Activated T-helper 1 cell treated with anti-CD3 and anti-CD28 coated beads, Interleukin-12 subunit alpha, Interleukin-12 subunit beta, Interleukin-2, Interleukin-4 antibody, amounts not matched to agents 30 ng/mL and 10 ng/mL and 1 ng/mL, durations not matched to agents 14 hours and 24 hours and 36 hours (primary cell): ENCODE measurements at regions not wholly inside any gene's neighbourhood (a gene's known extent, or its start where the extent isn't known, plus 50 kb on each side); places are given as distances from the start of the nearest gene placed in this dataset.
"Not testable (repeated sequence)": the region's sequence is repeated elsewhere in the genome, so short reads cannot be mapped to it uniquely, and the experiment has no call there.

Experiments
- DNase-seq: peaks from one replicate; pipeline ENCODE4 v3.0.0; 2021; ENCODE audit warnings: low spot score
- H3K27ac Mint-ChIP-seq: one replicate; pipeline ENCODE4 v1.8.0; 2021; ENCODE audit warnings: mild to moderate bottlenecking, mixed read lengths
- H3K27me3 Mint-ChIP-seq: one replicate; pipeline ENCODE4 v1.8.0; 2022; ENCODE audit warnings: mild to moderate bottlenecking, moderate library complexity, mixed read lengths; ENCODE audit not compliant: insufficient read depth
- H3K36me3 Mint-ChIP-seq: one replicate; pipeline ENCODE4 v1.8.0; 2021; ENCODE audit warnings: low read depth, mixed read lengths
- H3K4me1 Mint-ChIP-seq: one replicate; pipeline ENCODE4 v1.8.0; 2021; ENCODE audit warnings: low read depth, mixed read lengths
- H3K4me3 Mint-ChIP-seq: one replicate; pipeline ENCODE4 v1.8.0; 2021; ENCODE audit warnings: mild to moderate bottlenecking, moderate library complexity, mixed read lengths
- H3K9me3 Mint-ChIP-seq: one replicate; pipeline ENCODE4 v1.8.0; 2021; ENCODE audit warnings: mixed read lengths
- intact Hi-C: fragments of 100-400 bp; cut with micrococcal nuclease; formaldehyde crosslinking; loops from one replicate; pipeline ENCODE4 v1.15.1; 2024

DNA sequence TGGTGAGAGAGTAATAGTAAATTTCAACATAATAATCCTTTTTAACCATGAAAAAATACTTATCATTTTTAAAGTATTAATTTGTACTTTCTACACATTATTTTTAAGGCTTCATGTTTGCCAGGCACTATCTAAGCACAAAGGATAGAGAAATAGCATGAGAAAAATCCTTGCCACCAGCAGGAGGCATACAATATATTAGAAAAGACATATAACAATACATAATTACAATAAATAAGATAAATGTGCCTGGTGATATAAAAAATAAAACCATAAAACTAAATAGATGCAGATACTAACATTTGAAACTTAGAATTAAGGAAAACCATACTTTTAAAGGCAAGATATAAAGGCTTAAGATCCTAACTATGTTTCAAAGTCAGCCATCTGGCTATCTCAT, 1256.4 kb downstream of the DIAPH3 start:
- Mint-ChIP-seq H3K4me1 (no peaks in the 10 kb centered on the region), H3K4me3 (no peak overlapping the region), H3K27me3 (no peaks in the 10 kb centered on the region), H3K9me3 (no peaks in the 10 kb centered on the region), H3K36me3 (no peaks in the 10 kb centered on the region), H3K27ac (no peak overlapping the region)
- intact Hi-C loops, result no loop called here
- DNase-seq, result no peak

DNA sequence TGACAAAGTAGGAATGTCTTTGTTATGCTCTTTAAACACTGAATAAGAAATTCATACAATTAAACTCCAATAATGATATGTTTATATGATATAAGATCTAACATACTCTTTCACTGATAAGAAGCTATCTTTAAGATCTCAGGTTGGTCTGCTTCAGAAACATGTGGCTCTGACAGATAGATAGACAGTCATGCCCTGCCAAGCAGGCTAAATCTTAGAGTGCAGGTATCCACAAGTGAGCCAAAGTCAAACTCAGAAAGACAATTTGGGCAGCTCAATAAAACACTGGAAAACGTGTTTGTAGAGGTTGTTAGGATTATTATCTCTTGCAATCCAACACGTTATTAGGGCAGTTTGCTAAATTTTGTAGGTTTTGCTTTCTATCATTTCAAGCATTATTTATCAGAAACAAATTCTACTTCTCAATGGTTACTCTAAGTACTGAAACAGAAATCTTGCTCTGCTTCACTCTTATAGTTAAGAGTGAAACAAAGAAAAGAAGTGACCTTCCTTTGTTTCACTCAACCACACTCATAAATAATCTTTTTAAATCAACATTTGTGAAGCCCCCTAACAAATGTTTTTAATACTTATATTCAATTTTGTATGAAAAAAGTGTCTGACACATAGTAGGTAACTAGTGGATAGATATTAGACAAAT, 1255.6 kb downstream of the DIAPH3 start:
- Mint-ChIP-seq H3K4me3 (no peak overlapping the region), H3K9me3 (no peaks in the 10 kb centered on the region), H3K27me3 (no peaks in the 10 kb centered on the region), H3K36me3 (no peaks in the 10 kb centered on the region), H3K4me1 (no peaks in the 10 kb centered on the region), H3K27ac (no peak overlapping the region)
- DNase-seq, result no peak
- intact Hi-C loops, result no loop called here

DNA sequence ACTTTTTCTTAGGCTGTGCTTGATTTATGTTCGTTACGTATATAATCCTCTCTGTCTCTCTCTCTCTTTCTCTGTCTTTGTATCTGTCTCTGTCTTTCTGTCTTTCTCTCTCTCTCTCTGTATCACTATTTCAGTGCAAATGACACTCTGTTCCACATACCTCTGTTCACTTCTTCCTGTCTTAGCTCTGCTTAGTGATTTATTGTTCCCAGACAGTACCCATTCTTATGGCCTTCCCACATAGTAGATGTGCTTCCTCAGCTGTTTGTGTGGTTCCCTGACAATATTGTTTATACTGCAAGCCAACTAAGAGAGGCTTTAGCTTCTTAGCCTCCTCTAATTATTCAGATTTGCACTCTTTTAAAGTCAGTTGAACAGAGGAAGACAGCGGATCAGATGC, 1244.2 kb downstream of the DIAPH3 start:
- Mint-ChIP-seq H3K27ac (no peak overlapping the region), H3K27me3 (no peaks in the 10 kb centered on the region), H3K4me3 (no peak overlapping the region), H3K9me3 (no peaks in the 10 kb centered on the region), H3K4me1 (no peaks in the 10 kb centered on the region), H3K36me3 (no peaks in the 10 kb centered on the region)
- intact Hi-C loops, result no loop called here
- DNase-seq, result no peak

DNA sequence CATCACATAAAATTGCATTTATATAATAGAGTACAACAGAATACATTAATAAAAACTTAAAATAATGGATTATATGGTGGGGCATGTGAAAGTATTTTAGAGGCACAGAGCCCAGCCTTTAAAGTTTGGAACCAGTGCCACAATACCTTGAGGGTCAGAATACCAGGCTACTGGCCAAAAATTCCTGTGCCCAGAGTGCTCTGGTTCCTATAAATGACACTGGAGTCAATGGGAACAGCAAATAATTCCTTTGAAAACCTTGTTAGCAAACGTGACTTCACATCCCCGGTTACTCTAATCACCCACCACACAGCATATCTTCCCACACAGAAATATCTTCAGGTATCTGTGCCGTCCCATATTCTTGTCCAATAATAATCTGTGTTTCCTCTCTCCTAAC, 1242.6 kb downstream of the DIAPH3 start:
- Mint-ChIP-seq H3K27ac (no peak overlapping the region), H3K9me3 (no peaks in the 10 kb centered on the region), H3K4me1 (no peaks in the 10 kb centered on the region), H3K27me3 (no peaks in the 10 kb centered on the region), H3K4me3 (no peak overlapping the region), H3K36me3 (no peaks in the 10 kb centered on the region)
- no peak for DNase-seq
- intact Hi-C loops, result no loop called here

DNA sequence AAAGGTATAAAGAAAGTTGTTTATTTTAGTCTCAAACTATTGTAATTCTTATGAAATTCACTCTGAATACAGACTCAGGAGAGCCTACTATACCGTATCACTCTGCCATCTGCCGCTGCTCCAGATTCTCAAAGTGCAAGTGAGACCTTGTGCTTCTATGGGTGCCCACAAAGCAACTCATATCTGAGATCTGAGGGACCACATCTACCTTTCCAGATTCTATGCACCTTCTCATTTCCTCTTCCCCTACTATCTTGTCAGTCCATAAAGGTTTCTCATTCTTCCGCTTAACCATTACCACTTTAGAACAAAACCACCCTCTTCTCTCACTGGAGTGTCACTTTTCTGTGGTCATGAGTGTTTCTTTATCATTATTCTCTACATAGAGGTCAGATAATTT, 1236.9 kb downstream of the DIAPH3 start:
- Mint-ChIP-seq H3K4me3 (no peak overlapping the region), H3K36me3 (no peaks in the 10 kb centered on the region)
- intact Hi-C loops, result no loop called here

DNA sequence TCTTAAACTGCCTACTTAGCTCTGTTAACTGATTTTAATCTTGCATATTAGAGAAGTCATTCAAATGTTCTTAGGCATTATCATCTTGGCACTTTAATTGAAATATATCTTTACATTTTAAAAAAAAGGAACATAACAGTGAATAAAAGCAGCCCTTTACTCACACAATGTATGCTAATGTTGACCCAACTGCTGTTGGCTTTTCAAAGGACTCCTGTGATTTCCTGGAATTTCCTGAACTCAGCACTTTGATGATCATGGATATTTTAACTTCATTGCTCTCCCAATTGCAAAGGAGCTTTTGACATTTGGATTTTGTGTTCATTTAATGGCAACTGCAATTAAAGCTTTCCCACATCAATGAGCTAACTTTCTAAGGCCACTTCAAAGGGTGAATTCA, 1230.3 kb downstream of the DIAPH3 start:
- Mint-ChIP-seq H3K27ac (no peak overlapping the region), H3K4me3 (no peak overlapping the region), H3K9me3 (peaks cover 4% of the 10 kb centered on the region), H3K27me3 (no peaks in the 10 kb centered on the region), H3K4me1 (no peaks in the 10 kb centered on the region), H3K36me3 (no peaks in the 10 kb centered on the region)
- DNase-seq, result no peak
- intact Hi-C loops, result no loop called here

More for the DNA sequence above, 1236.9 kb downstream of the DIAPH3 start:
- DNase-seq, result no peak
- H3K4me1 Mint-ChIP-seq, result no peaks in the 10 kb centered on the region
- peaks cover 4% of the 10 kb centered on the region for H3K9me3 Mint-ChIP-seq
- no peak overlapping the region for H3K27ac Mint-ChIP-seq
- H3K27me3 Mint-ChIP-seq, result no peaks in the 10 kb centered on the region

DNA sequence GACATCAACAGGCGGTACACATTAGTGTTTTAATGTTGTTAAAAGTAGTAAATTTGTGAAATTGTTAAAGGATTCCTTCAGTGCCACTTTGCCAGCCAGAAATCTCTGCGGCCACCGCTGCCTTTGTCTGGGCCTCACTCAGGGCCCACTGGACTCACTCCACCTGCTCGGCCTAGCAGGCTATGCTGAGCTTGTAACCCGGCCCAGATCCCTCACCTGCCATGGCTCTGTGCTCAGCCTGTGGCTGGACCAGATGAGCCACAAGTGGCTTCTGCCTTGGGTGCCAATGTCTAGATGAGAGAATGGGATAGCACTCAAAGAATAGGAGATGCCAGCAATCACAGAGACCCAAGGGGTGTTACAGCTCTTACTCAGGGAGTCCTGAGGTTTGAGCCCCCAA, 1228.0 kb downstream of the DIAPH3 start:
- Mint-ChIP-seq H3K36me3 (no peaks in the 10 kb centered on the region), H3K27me3 (no peaks in the 10 kb centered on the region), H3K27ac (no peak overlapping the region), H3K4me1 (no peaks in the 10 kb centered on the region), H3K4me3 (no peak overlapping the region), H3K9me3 (peaks cover 4% of the 10 kb centered on the region)
- no peak for DNase-seq
- intact Hi-C loops, result no loop called here

DNA sequence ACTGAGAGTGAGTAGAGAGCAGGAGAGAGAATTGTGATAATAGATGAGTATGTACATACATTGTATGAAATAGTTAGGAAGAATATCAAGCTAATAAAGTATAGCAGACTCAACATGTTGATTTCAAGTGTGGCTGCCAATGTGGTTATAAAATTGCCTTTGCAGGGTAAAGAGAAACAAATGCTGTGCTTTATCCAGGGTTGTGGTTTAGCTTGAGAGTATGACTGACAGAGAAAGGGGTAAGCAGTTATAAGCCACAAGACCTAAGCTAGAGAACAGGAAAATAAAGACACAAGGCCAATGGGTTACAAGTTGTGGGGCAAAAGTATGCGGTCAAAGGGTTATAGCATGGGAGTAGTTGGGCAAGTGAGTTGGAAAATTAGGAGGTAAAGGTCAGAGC, 1217.5 kb downstream of the DIAPH3 start:
- H3K27ac Mint-ChIP-seq, result no peak overlapping the region
- H3K4me3 Mint-ChIP-seq, result no peak overlapping the region
- H3K27me3 Mint-ChIP-seq, result no peaks in the 10 kb centered on the region
- H3K36me3 Mint-ChIP-seq, result no peaks in the 10 kb centered on the region
- no peak for DNase-seq
- peaks cover 36% of the 10 kb centered on the region for H3K9me3 Mint-ChIP-seq
- intact Hi-C loops, result no loop called here
- H3K4me1 Mint-ChIP-seq, result no peaks in the 10 kb centered on the region

DNA sequence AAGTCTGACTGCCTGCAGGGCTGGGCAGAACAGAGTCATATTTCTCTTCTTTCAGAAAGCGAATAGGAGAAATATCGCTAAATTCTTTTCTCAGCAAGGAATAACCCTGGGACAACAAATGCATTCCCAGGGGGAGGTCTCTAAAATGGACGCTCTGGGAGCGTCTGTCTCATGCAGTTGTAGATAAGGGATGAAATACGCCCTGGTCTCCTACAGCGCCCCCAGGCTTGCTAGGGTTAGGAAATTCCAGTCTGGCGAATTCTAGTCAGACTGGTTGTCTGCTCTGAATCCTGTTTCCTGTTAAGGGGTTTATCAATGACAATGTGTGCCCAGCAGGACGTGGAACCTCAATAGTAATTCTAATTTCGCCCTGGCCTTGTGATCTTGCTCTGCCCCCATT, 1214.1 kb downstream of the DIAPH3 start:
- Mint-ChIP-seq H3K27me3 (no peaks in the 10 kb centered on the region), H3K4me1 (no peaks in the 10 kb centered on the region), H3K4me3 (no peak overlapping the region), H3K27ac (no peak overlapping the region), H3K36me3 (no peaks in the 10 kb centered on the region), H3K9me3 (peaks cover 33% of the 10 kb centered on the region)
- no peak for DNase-seq
- intact Hi-C loops, result no loop called here

DNA sequence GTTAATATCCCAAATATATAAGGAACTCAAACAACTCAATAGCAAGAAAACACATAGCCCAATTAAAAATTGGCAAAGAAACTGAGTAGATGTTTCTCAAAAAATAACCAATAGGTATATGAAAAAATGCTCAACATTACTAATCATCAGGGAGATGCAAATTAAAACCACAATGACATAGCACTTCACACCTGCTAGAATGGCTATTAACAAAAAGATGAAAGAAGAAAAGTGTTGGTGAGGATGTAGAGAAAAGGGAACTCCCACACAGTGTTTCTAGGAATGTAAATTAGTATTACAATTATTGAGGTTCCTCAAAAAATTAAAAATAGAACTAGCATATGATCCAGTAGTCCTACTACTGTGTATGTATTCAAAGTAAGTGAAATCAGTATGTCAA, 1212.8 kb downstream of the DIAPH3 start:
- Mint-ChIP-seq H3K4me3 (no peak overlapping the region), H3K27ac (no peak overlapping the region), H3K36me3 (no peaks in the 10 kb centered on the region), H3K4me1 (no peaks in the 10 kb centered on the region), H3K27me3 (no peaks in the 10 kb centered on the region), H3K9me3 (peaks cover 25% of the 10 kb centered on the region)
- intact Hi-C loops, result no loop called here
- no peak for DNase-seq

DNA sequence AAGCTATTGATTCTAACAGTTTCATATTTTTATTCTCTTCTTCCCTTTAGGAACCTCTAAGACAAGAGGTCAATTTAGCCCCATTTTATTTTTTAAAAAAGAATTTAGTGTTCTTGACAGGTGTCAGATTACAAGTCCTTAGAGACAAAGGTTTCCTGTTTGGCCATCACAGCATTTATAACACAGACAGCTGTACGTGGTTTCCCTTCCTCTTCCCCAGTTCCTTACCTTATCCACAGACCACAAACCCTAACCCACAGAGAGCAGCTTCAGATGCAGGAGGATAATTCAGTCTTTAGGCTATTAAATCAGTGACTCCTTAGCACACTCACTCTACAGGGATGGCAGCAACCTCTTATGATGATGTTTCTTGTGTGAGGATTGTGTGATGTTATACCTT, 1210.1 kb downstream of the DIAPH3 start:
- H3K36me3 Mint-ChIP-seq, result no peaks in the 10 kb centered on the region

DNA sequence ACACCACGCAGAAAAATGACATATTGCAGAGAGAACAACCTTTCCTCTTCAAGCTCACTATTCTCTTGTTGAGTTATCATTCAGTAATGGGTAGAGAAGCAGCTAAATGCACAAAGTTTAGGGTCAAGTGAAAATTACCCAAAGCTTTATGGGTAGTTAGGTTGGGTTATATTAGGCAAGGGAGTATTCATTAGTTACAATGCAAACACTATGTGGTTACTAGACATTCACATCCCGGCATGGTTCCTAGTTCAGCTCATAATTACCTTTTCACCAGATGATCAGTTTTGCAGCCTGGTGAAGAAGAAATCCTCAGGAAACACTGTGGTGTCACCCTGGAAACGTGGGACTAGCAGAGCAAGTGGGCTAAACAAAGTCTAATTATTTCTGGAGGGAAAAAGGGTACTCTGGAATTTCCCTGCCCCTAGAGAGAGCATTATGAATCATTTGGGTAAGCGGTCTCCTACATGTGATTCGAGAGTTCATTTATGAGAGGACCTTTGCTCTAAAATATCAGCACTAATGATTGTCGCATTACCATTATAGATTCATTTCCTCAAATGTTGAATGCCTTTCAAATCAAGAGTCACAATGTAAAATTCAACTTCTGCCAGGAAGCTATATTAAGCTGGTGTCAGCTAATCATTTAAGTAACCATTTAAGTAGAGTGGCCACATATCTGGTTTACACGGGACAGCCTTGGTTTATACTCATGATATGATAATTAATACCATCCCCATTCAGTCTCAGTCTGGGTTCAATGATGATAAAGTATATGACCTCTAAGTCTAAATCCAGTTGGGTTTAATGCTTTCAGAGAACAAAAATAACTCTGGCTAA, 1208.0 kb downstream of the DIAPH3 start:
- DNase-seq, result no peak
- no peaks in the 10 kb centered on the region for H3K27me3 Mint-ChIP-seq
- no peaks in the 10 kb centered on the region for H3K4me1 Mint-ChIP-seq
- peaks cover 3% of the 10 kb centered on the region for H3K9me3 Mint-ChIP-seq
- intact Hi-C loops, result no loop called here
- no peak overlapping the region for H3K4me3 Mint-ChIP-seq
- H3K27ac Mint-ChIP-seq, result no peak overlapping the region
- no peaks in the 10 kb centered on the region for H3K36me3 Mint-ChIP-seq

More for the DNA sequence above, 1210.1 kb downstream of the DIAPH3 start:
- Mint-ChIP-seq H3K9me3 (peaks cover 18% of the 10 kb centered on the region), H3K4me3 (no peak overlapping the region), H3K4me1 (no peaks in the 10 kb centered on the region), H3K27ac (no peak overlapping the region), H3K27me3 (no peaks in the 10 kb centered on the region)
- DNase-seq, result no peak
- intact Hi-C loops, result no loop called here

DNA sequence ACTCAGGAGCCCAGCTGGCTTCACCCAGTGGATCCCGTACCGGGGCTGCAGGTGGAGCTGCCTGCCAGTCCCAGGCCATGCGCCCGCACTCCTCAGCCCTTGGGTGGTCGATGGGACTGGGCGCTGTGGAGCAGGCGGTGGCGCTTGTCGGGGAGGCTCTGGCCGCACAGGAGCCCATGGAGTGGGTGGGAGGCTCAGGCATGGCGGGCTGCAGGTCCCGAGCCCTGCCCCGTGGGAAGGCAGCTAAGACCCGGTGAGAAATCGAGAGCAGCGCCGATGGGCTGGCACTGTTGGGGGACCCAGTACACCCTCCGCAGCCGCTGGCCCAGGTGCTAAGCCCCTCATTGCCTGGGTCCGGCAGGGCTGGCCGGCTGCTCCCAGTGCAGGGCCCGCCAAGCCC, 1205.6 kb downstream of the DIAPH3 start:
- H3K9me3 Mint-ChIP-seq, H3K36me3 Mint-ChIP-seq, H3K4me1 Mint-ChIP-seq, H3K4me3 Mint-ChIP-seq, H3K27ac Mint-ChIP-seq, H3K27me3 Mint-ChIP-seq, intact Hi-C loops, DNase-seq: not testable (repeated sequence)
